Hepatocyte (in vitro differentiated cells): ENCODE measurements at regions not wholly inside any gene's neighbourhood (a gene's known extent, or its start where the extent isn't known, plus 50 kb on each side); places are given as distances from the start of the nearest gene placed in this dataset.
"Not testable (repeated sequence)": the region's sequence is repeated elsewhere in the genome, so short reads cannot be mapped to it uniquely, and the experiment has no call there.

Experiments used
- DNase-seq: peaks from one replicate; pipeline ENCODE4 v3.0.0-alpha.2; 2016; ENCODE audit warnings: low spot score
- H2AFZ ChIP-seq: fragments of 200-600 bp; sonication (generic); 2 replicates; pipeline ENCODE4 v1.6.0; 2016; ENCODE audit warnings: antibody characterized with exemption, mild to moderate bottlenecking
- H3K27ac ChIP-seq: fragments of 200-600 bp; sonication (generic); 2 replicates; pipeline ENCODE4 v1.5.1; 2016; ENCODE audit warnings: mild to moderate bottlenecking
- H3K27me3 ChIP-seq: fragments of 200-600 bp; sonication (generic); 2 replicates; pipeline ENCODE4 v1.6.1; 2016
- H3K36me3 ChIP-seq: fragments of 200-600 bp; sonication (generic); replicated peaks from 2 replicates; pipeline ENCODE4 v1.5.1; 2016; ENCODE audit warnings: low read depth; ENCODE audit not compliant: insufficient read depth
- H3K4me1 ChIP-seq: fragments of 200-600 bp; sonication (generic); 2 replicates; pipeline ENCODE4 v1.5.1; 2016; ENCODE audit warnings: mild to moderate bottlenecking, moderate library complexity; ENCODE audit not compliant: insufficient read depth
- H3K4me2 ChIP-seq: fragments of 200-600 bp; sonication (generic); 2 replicates; pipeline ENCODE4 v1.6.0; 2016
- H3K4me3 ChIP-seq: fragments of 200-600 bp; sonication (generic); 2 replicates; pipeline ENCODE4 v1.5.1; 2016; ENCODE audit warnings: mild to moderate bottlenecking
- H3K79me2 ChIP-seq: fragments of 200-600 bp; sonication (generic); 2 replicates; pipeline ENCODE4 v1.6.0; 2017; ENCODE audit warnings: mild to moderate bottlenecking
- H3K9me2 ChIP-seq: fragments of 200-600 bp; sonication (generic); replicated peaks from 2 replicates; pipeline ENCODE4 v1.6.0; 2017; ENCODE audit warnings: mild to moderate bottlenecking; ENCODE audit not compliant: insufficient read depth
- H3K9me3 ChIP-seq: fragments of 200-600 bp; sonication (generic); 2 replicates; pipeline ENCODE4 v1.5.1; 2016; ENCODE audit warnings: low read depth, mild to moderate bottlenecking
- H4K20me1 ChIP-seq: fragments of 200-600 bp; sonication (generic); 2 replicates; pipeline ENCODE4 v1.6.0; 2016; ENCODE audit warnings: mild to moderate bottlenecking; ENCODE audit not compliant: insufficient read depth, poor library complexity, severe bottlenecking
- WGBS: methylation state at CpG from one replicate; pipeline ENCODE4 v1.1.6; 2016; ENCODE audit warnings: low lambda C conversion rate; ENCODE audit errors: missing lambda C conversion rate; 5-methylcytosine and 5-hydroxymethylcytosine counted together

DNA sequence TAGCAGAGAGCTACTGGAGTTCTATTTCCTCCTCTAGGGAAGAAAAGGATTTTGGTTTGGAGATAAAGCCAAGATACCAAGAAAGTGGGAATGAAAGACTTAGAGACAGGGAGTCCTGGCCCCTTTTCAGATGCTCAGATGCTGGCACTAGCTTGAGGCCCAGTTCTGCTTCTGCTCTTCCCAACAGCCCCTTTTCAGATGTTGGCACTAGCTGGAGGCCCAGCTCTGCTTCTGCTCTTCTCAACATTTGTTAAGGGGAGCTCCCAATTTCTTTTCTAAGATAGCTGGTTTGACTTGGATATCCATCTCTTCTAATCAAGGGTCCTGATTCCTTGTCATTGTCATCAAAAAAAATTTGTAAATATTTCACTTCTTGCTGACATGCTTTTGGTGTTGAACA, 874.0 kb upstream of the TPTE start:
- not testable (repeated sequence) for H3K27ac ChIP-seq, H3K79me2 ChIP-seq, H4K20me1 ChIP-seq, H3K4me3 ChIP-seq, H2AFZ ChIP-seq, H3K9me3 ChIP-seq, H3K36me3 ChIP-seq, H3K4me1 ChIP-seq, H3K4me2 ChIP-seq, H3K9me2 ChIP-seq, H3K27me3 ChIP-seq, DNase-seq

DNA sequence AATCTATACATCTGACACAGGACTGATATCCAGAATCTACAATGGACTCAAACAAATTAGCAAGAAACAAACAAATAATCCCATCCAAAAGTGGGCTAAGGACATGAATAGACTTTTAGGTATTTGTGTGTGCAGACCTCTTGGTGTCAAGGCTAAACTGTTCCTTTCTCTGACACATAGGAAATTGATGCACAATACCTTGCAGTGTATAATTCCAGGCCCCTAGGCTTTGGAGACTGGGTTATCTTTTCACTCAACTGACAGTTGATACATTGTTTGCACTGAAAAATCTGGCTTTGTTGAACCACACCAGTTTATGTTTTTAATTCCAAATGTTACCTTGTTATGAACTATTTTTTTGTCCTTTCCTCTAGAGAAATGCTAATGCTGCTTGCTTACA, 873.1 kb upstream of the TPTE start:
- H3K4me2 ChIP-seq, H3K27ac ChIP-seq, H2AFZ ChIP-seq, H3K4me1 ChIP-seq, DNase-seq, H3K36me3 ChIP-seq, H4K20me1 ChIP-seq, H3K79me2 ChIP-seq, H3K27me3 ChIP-seq, H3K9me2 ChIP-seq, H3K4me3 ChIP-seq, H3K9me3 ChIP-seq: not testable (repeated sequence)

DNA sequence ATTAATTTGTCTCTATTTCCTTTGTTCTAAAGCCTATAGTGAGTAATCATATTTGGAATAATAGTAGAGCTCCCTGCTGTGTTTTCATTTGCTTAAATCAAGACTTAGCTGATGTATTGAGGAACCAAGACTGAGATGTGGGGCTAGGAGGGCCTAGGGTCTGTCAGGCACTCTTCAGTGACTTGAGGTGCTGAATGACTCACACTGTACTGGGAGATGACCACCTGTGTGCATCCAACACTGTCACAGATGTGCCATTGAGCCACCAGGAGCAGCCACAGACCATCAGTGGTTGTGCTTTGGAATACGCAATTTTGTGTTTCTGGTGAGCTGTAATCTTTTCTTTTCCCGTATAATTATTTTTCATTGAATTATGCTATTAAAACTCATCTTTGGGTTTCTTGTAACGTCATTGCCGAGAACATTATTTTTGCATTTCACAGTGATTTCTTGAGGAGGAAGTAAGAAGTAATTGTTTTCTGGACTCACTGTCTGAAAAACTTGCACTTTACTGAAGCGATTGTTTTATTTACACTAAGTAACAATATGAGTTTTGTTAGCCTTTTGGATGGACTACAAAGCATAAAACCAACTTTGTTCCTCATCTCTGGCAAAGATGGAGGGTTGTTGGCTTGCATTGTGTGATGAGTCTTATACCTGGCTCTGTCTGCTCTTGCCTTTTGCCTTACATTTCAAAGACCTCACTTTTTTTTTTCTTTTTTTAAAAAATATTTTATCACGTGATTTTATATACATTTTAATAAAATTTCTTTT, 872.2 kb upstream of the TPTE start:
- not testable (repeated sequence) for H3K4me2 ChIP-seq, H3K9me3 ChIP-seq, H3K4me3 ChIP-seq, H3K36me3 ChIP-seq, H3K27ac ChIP-seq, H3K9me2 ChIP-seq, H4K20me1 ChIP-seq, H3K27me3 ChIP-seq, H2AFZ ChIP-seq, DNase-seq, H3K4me1 ChIP-seq, H3K79me2 ChIP-seq
- 58% methylated on average over 6 of the region's 6 CpGs for WGBS

DNA sequence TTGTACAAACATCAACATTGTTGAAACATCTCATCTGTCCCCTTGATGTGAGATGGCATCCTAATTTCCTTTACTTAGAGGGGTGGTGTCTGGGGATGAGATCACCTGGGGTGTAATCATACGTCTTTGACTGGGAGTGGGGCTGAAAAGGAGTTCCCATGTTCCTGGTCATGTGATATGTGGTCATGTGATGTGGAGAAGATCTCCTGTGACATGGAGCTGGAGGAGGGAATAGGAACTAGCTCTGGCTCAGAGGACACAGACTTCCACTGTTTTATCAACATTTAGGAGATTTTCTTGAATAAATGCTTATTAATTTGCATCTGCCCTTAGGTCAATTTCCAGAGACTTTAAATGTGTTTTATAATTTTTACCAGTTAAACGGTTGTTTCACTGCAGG, 868.6 kb upstream of the TPTE start:
- H3K9me3 ChIP-seq: peaks cover 21% of the 10 kb centered on the region
- not testable (repeated sequence) for H4K20me1 ChIP-seq, H3K36me3 ChIP-seq, H3K4me1 ChIP-seq, H3K9me2 ChIP-seq, H3K4me3 ChIP-seq, DNase-seq, H3K27me3 ChIP-seq, H3K79me2 ChIP-seq, H2AFZ ChIP-seq, H3K27ac ChIP-seq, H3K4me2 ChIP-seq
- 38% methylated on average over 2 of the region's 2 CpGs for WGBS

DNA sequence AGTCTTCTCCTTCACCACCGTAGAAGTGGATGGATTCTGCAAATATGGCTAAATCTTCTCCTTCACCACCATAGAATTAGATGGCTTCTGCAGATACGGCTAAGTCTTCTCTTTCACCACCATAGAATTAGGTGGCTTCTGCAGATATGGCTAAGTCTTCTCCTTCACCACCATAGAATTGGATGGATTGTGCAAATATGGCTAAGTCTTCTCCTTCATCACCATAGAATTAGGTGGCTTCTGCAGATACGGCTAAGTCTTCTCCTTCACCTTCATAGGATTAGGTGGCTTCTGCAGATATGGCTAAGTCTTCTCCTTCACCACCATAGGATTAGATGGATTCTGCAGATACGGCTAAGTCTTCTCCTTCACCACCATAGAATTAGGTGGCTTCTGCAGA, 866.2 kb upstream of the TPTE start:
- not testable (repeated sequence) for H3K4me2 ChIP-seq, H3K27ac ChIP-seq, H3K79me2 ChIP-seq, H2AFZ ChIP-seq, DNase-seq, H3K36me3 ChIP-seq, H3K4me3 ChIP-seq, H3K27me3 ChIP-seq, H3K4me1 ChIP-seq, H3K9me2 ChIP-seq, H4K20me1 ChIP-seq
- WGBS: 82% methylated on average over 4 of the region's 4 CpGs
- peaks cover 22% of the 10 kb centered on the region for H3K9me3 ChIP-seq

DNA sequence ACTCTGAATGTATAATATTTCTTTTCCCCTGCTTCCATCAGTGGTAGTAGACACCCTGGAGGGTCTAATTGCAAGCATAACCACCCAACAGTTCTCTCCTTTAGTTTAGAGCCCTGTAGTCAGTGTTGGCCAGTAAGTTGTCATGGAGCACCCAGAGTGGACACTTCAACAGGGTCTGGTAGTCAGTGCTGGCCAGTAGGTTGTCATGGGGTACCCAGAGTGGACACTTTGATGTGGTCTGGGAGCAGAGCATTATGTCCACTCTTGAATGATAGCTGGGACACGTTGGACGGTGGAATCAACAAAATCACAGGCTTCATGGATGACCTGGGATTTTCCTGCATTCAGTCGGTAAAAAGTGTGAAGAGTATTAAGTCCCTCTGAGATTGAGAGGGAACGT, 864.9 kb upstream of the TPTE start:
- not testable (repeated sequence) for H3K36me3 ChIP-seq, H2AFZ ChIP-seq, H3K27me3 ChIP-seq, H3K79me2 ChIP-seq, H3K4me3 ChIP-seq, H3K4me2 ChIP-seq, DNase-seq, H3K9me2 ChIP-seq, H3K27ac ChIP-seq, H4K20me1 ChIP-seq, H3K4me1 ChIP-seq
- peaks cover 22% of the 10 kb centered on the region for H3K9me3 ChIP-seq
- WGBS: 63% methylated on average over 4 of the region's 4 CpGs

DNA sequence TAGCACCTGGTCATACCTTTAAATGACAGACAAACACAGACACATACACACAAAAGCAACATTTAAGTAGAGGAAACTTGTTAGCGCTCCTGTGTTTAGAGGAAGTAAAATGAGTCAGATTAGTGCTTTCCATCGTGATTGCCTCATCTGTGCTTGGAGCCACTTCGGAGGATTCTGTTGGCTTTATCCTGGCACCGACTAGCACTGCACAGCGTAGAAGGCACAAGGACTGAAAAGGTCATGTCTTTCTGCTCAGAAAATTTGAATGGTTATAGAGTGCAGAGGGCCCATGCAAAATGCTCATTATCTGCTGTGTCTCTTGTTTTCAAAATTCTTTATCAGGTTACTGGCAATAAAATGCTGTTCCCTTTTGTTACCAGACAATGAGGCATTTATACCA, 863.6 kb upstream of the TPTE start:
- H3K4me1 ChIP-seq, H4K20me1 ChIP-seq, H2AFZ ChIP-seq, H3K36me3 ChIP-seq, H3K79me2 ChIP-seq, H3K4me3 ChIP-seq, H3K27me3 ChIP-seq, H3K9me2 ChIP-seq, H3K4me2 ChIP-seq, H3K27ac ChIP-seq, DNase-seq: not testable (repeated sequence)
- WGBS: 66% methylated on average over 5 of the region's 5 CpGs
- H3K9me3 ChIP-seq: peaks cover 22% of the 10 kb centered on the region

DNA sequence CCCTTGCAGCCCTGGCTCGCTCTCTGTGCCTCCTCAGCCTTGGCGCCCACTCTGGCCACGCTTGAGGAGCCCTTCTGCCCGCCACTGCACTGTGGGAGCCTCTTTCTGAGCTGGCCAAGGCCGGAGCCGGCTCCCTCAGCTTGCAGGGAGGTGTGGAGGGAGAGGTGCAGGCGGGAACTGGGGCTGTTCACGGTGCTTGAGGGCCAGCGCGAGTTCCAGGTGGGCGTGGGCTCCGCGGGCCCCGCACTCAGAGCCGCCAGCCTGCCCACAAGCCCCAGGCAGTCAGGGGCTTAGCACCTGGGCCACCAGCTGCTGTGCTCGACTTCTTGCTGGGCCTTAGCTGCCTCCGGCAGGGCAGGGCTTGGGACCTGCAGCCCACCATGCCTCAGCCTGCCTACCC, 861.5 kb upstream of the TPTE start:
- H3K9me2 ChIP-seq, H2AFZ ChIP-seq, H4K20me1 ChIP-seq, H3K79me2 ChIP-seq, H3K4me2 ChIP-seq, H3K36me3 ChIP-seq, H3K4me1 ChIP-seq, DNase-seq, H3K4me3 ChIP-seq, H3K27ac ChIP-seq, H3K27me3 ChIP-seq: not testable (repeated sequence)
- 62% methylated on average over 7 of the region's 17 CpGs for WGBS
- peaks cover 22% of the 10 kb centered on the region for H3K9me3 ChIP-seq

DNA sequence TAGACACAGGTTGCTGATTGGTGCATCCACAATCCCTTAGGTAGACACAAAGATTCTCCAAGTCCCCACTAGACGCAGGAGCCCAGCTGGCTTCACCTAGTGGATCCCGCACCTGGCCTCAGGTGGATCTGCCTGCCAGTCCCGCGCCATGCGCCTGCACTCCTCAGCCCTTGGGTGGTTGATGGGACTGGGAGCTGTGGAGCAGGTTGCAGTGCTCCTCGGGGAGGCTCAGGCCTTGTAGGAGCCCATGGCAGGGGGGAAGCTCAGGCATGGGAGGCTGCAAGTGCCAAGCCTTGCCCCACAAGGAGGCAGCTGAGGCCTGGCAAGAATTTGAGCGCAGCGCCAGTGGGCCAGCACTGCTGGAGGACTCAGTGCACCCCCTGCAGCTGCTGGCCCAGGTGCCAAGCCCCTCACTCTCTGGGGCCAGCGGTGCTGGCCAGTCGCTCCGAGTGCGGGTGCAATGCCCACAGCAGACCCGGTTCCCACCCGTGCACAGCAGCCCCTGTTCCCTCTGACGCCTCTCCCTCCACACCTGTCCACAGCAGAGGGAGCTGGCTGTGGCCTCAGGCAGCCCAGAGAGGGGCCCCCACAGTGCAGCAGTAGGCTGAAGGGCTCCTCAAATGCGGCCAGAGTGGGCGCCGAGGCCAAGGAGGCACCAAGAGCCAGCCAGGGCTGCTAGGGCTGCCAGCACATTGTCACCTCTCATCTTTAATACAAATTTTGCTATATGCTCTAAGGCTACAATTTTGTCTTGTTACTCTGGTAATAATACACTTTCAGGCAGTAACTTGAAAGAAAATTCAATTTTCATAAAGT, 857.3 kb upstream of the TPTE start:
- not testable (repeated sequence) for H3K27ac ChIP-seq, H2AFZ ChIP-seq, H3K36me3 ChIP-seq, H3K27me3 ChIP-seq, H3K4me1 ChIP-seq, H3K9me2 ChIP-seq, H3K79me2 ChIP-seq, DNase-seq, H3K4me3 ChIP-seq, H4K20me1 ChIP-seq, H3K4me2 ChIP-seq, H3K9me3 ChIP-seq
- whole genome bisulfite sequencing: 88% methylated on average over 18 of the region's 18 CpGs
